Small intestine (tissue), 7 donors: ENCODE measurements at regions not wholly inside any gene's neighbourhood (a gene's known extent, or its start where the extent isn't known, plus 50 kb on each side); places are given as distances from the start of the nearest gene placed in this dataset.

Experiments used
- DNase-seq, 2 donors: peaks; one replicate each; pipeline versions ENCODE4 v3.0.0 to v3.0.0-alpha.2; 2013
- FAIRE-seq: peaks from 2 replicates; lab custom pipeline; 2012; peaks lifted over from hg19 to GRCh38; lab: Jason Lieb, UNC
- H3K27ac ChIP-seq, 3 donors: one replicate each; pipeline ENCODE4 v1.5.1; 2013; ENCODE audit warnings: low read length in 2 of 3, mild to moderate bottlenecking in 2 of 3, control low read depth in 1 of 3, inconsistent platforms in 1 of 3, low read depth in 1 of 3, moderate library complexity in 1 of 3
- H3K27me3 ChIP-seq, 3 donors: one replicate each; pipeline ENCODE4 v1.6.1; 2013; ENCODE audit warnings: low read length in 3 of 3, inconsistent platforms in 1 of 3; ENCODE audit not compliant: control insufficient read depth in 3 of 3, insufficient read depth in 3 of 3
- H3K36me3 ChIP-seq, 3 donors: one replicate each; pipeline ENCODE4 v1.6.1; 2013; ENCODE audit warnings: low read length in 3 of 3, inconsistent platforms in 1 of 3, low read depth in 1 of 3, mild to moderate bottlenecking in 1 of 3, moderate library complexity in 1 of 3; ENCODE audit not compliant: control insufficient read depth in 3 of 3, insufficient read depth in 2 of 3
- H3K4me1 ChIP-seq, 3 donors: one replicate each; pipeline ENCODE4 v1.6.1; 2013; ENCODE audit warnings: low read length in 2 of 3, inconsistent platforms in 1 of 3, low read depth in 1 of 3, mild to moderate bottlenecking in 1 of 3, moderate library complexity in 1 of 3; ENCODE audit not compliant: control insufficient read depth in 3 of 3, insufficient read depth in 2 of 3
- H3K4me3 ChIP-seq, 3 donors: one replicate each; pipeline ENCODE4 v1.5.1; 2013; ENCODE audit warnings: low read length in 3 of 3, control low read depth in 1 of 3, inconsistent platforms in 1 of 3, low read depth in 1 of 3, mild to moderate bottlenecking in 1 of 3, moderate library complexity in 1 of 3
- H3K9me3 ChIP-seq, 2 donors: one replicate each; pipeline ENCODE4 v1.6.1; 2013; ENCODE audit warnings: low read depth in 1 of 2, low read length in 1 of 2; ENCODE audit not compliant: control insufficient read depth in 2 of 2, insufficient read depth in 1 of 2
- WGBS, 3 donors: extraction: QIAGEN DNeasy Blood & Tissue Kit; methylation state at CpG; one replicate each; pipeline ENCODE4 v1.1.7; 2013; 5-methylcytosine and 5-hydroxymethylcytosine counted together
- donor health status: healthy with polysubstance abuse.
- donor health status: control.
- donor health status: control.
- donor health status: Bipolar disorder and iron deficiency.
- donor health status: healthy.

GRCh38 chr18:56462276-56462675, 176.1 kb downstream of the TXNL1 start:
- peaks cover 0 to 15% of the 10 kb centered on the region in 2 donors for H3K9me3 ChIP-seq
- no peak overlapping the region for H3K4me3 ChIP-seq
- H3K36me3 ChIP-seq, result no peaks in the 10 kb centered on the region
- no peaks in the 10 kb centered on the region for H3K27me3 ChIP-seq
- no peak for FAIRE-seq
- DNase-seq, result no peak
- H3K4me1 ChIP-seq, result no peaks in the 10 kb centered on the region
- no peak overlapping the region for H3K27ac ChIP-seq
- WGBS, 3 donors, result 74 to 91% (median 81%) methylated on average over 1 of the region's 1 CpG

- DNase-seq, result no peak
- no peaks in the 10 kb centered on the region for H3K27me3 ChIP-seq
- no peak for FAIRE-seq
- no peak overlapping the region for H3K27ac ChIP-seq
- H3K4me1 ChIP-seq, result no peaks in the 10 kb centered on the region
- peaks cover 0 to 15% of the 10 kb centered on the region in 2 donors for H3K9me3 ChIP-seq
- no peak overlapping the region for H3K4me3 ChIP-seq
- whole genome bisulfite sequencing, 3 donors, result 63 to 86% (median 69%) methylated on average over 1 of the region's 1 CpG
- H3K36me3 ChIP-seq, result no peaks in the 10 kb centered on the region
Observed at GRCh38 chr18:56461151-56461550, 177.2 kb downstream of the TXNL1 start.

- Histone ChIP-seq H3K27me3 (no peaks in the 10 kb centered on the region), H3K4me1 (no peaks in the 10 kb centered on the region), H3K36me3 (no peaks in the 10 kb centered on the region), H3K27ac (no peak overlapping the region), H3K9me3 (peaks cover 0 to 12% of the 10 kb centered on the region in 2 donors), H3K4me3 (no peak overlapping the region)
- no peak for DNase-seq
- FAIRE-seq, result no peak
- WGBS, 3 donors, result 46 to 49% (median 49%) methylated on average over 3 of the region's 3 CpGs
Observed at GRCh38 chr18:56460581-56460980, 177.8 kb downstream of the TXNL1 start.

- whole genome bisulfite sequencing, 3 donors, result 68 to 81% (median 77%) methylated on average over 13 of the region's 13 CpGs
- DNase-seq, result no peak
- FAIRE-seq, result no peak
Observed at GRCh38 chr18:56458770-56459712, 179.4 kb downstream of the TXNL1 start.

GRCh38 chr18:56455874-56456273, 182.5 kb downstream of the TXNL1 start:
- Histone ChIP-seq H3K9me3 (no peaks in the 10 kb centered on the region), H3K36me3 (no peaks in the 10 kb centered on the region), H3K4me3 (no peak overlapping the region), H3K27ac (no peak overlapping the region), H3K27me3 (no peaks in the 10 kb centered on the region), H3K4me1 (no peaks in the 10 kb centered on the region)
- DNase-seq, result no peak
- FAIRE-seq, result no peak
- 68 to 89% (median 87%) methylated on average over 2 of the region's 2 CpGs for WGBS, 3 donors

More at GRCh38 chr18:56458770-56459712, 179.4 kb downstream of the TXNL1 start:
- H3K4me1 ChIP-seq, result no peaks in the 10 kb centered on the region
- H3K27me3 ChIP-seq, result no peaks in the 10 kb centered on the region
- no peak overlapping the region for H3K4me3 ChIP-seq
- no peaks in the 10 kb centered on the region for H3K9me3 ChIP-seq
- peak overlapping the region in 1 of 3 donors; percentile 23 for H3K27ac ChIP-seq
- no peaks in the 10 kb centered on the region for H3K36me3 ChIP-seq

GRCh38 chr18:56455141-56455540, 183.3 kb downstream of the TXNL1 start:
- Histone ChIP-seq H3K27ac (no peak overlapping the region), H3K4me1 (no peaks in the 10 kb centered on the region), H3K4me3 (no peak overlapping the region), H3K9me3 (no peaks in the 10 kb centered on the region), H3K27me3 (no peaks in the 10 kb centered on the region), H3K36me3 (no peaks in the 10 kb centered on the region)
- DNase-seq, result no peak
- FAIRE-seq, result no peak
- 90 to 98% (median 93%) methylated on average over 2 of the region's 2 CpGs for WGBS, 3 donors

- Histone ChIP-seq H3K36me3 (no peaks in the 10 kb centered on the region), H3K4me1 (no peaks in the 10 kb centered on the region), H3K27me3 (no peaks in the 10 kb centered on the region), H3K4me3 (no peak overlapping the region), H3K9me3 (no peaks in the 10 kb centered on the region), H3K27ac (no peak overlapping the region)
- FAIRE-seq (no peak), DNase-seq (no peak)
- WGBS, 3 donors, result 55 to 78% (median 72%) methylated on average over 3 of the region's 3 CpGs
Observed at GRCh38 chr18:56453631-56454030, 184.8 kb downstream of the TXNL1 start.

GRCh38 chr18:56451188-56451587, 187.2 kb downstream of the TXNL1 start:
- H3K27me3 ChIP-seq, result no peaks in the 10 kb centered on the region
- no peaks in the 10 kb centered on the region for H3K4me1 ChIP-seq
- no peaks in the 10 kb centered on the region for H3K36me3 ChIP-seq
- H3K27ac ChIP-seq, result no peak overlapping the region
- no peaks in the 10 kb centered on the region for H3K9me3 ChIP-seq
- DNase-seq, result no peak
- no peak for FAIRE-seq
- H3K4me3 ChIP-seq, result no peak overlapping the region
- WGBS, 3 donors, result 54 to 63% (median 57%) methylated on average over 1 of the region's 1 CpG
